ENCODE measurements at regions not wholly inside any gene's neighbourhood (a gene's known extent, or its start where the extent isn't known, plus 50 kb on each side); places are given as distances from the start of the nearest gene placed in this dataset.

DNA sequence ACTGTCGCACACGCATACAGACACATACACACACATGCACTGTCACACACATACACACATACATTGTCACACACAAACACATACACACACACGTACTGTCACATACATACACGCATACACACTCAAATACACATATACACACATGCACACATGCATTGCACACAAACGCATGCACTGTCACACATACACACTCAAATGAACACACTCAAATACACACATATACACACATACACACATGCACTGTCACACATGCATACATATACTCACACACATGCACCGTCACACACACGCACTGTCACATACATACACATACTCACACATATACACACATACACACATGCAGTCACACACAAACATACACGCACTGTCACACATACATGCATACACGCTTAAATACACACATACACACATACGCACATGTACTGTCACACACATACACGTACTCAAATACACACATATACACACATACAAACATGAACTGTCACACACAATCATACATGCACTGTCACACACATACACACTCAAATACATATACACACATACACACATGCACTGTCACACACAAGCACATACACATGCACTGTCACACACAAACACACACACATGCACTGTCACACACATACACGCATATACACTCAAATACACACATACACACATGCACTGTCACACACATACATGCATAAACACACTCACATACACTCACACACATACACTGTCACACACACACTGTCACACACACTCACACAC lies 548.6 kb upstream of the BTBD3 start:
- no peak for DNase-seq (ENCODE audit: low read depth)
- no peak for TF ChIP-seq CTCF (IDR thresholded peaks at IDR 0.05; ENCODE audit: insufficient read depth, low read depth, low read length, missing control alignments)
- no peak overlapping the region for H3K4me3 ChIP-seq (ENCODE audit: low read depth, low read length)

DNA sequence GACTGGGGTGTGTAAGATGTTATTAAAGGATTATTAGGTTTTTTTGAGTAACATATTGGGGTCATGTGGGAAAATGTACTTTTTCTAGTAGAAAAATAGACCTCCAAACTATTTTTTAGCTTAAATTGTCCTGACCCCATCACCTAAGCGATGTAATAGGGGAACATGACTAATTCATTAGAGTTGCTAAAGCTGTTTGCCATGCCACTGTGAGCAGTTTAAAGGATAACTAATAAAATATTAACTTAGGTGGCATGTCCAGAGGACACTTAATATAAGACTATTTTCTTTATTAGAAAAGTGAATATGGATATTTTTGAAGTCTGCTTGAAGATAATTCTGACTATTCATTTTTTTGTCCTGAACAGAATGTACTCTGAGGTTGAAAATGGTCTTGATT lies 545.9 kb upstream of the BTBD3 start:
- no peak for DNase-seq (ENCODE audit: low read depth)
- no peak overlapping the region for H3K4me3 ChIP-seq (ENCODE audit: low read depth, low read length)
- TF ChIP-seq CTCF (IDR thresholded peaks at IDR 0.05; ENCODE audit: insufficient read depth, low read depth, low read length, missing control alignments), result no peak

DNA sequence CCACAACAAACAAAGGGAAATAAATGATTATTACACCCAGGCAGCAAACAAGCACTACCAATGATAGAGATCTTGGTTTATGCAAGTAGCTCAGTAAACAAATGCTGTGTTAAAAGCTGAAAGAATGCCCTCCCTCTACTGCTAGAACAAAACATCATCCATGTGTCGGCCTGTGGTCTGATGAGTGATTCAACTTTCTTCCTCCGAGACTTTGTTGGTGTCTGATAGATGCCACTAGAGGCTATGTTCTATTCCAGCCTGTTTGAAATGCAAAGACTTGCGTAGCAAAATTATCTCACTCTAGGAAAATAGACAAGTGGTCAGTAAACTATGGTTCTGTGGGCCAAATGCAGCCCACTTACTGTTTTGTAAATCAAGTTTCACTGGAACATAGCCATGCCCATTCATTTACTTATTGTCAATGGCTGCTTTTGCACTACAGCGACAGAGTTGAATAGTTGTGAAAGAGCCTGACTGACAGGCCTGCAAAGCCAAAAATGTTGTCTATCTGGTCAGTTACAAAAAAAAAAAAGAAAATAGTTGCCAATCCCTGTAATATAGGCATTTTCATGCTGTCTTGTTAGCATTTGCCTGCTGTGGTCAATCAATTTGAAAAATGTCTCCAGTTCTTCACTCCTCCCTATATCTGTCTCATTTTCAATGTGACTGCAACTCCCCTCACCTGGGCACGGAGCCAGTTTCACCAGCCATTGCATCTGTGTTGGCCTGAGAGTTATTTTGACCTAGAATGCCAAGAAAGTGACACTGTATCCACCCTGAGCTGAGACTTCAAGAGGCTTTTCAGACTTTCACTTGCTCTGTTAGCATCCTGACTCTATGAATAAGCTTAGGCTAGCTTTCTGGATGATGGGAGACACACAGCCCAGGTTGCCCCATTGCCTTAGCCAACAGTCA lies 544.6 kb upstream of the BTBD3 start:
- H3K4me3 ChIP-seq (ENCODE audit: low read depth, low read length), result no peak overlapping the region
- TF ChIP-seq CTCF (IDR thresholded peaks at IDR 0.05; ENCODE audit: insufficient read depth, low read depth, low read length, missing control alignments), result no peak
- DNase-seq (ENCODE audit: low read depth), result peak; percentile 74

GRCh38 chr20:11375335-11375734 lies 542.4 kb upstream of the BTBD3 start:
- no peak for TF ChIP-seq CTCF (IDR thresholded peaks at IDR 0.05; ENCODE audit: insufficient read depth, low read depth, low read length, missing control alignments)
- DNase-seq (ENCODE audit: low read depth), result no peak
- H3K4me3 ChIP-seq (ENCODE audit: low read depth, low read length), result no peak overlapping the region

- no peak for DNase-seq (ENCODE audit: low read depth)
- TF ChIP-seq CTCF (IDR thresholded peaks at IDR 0.05; ENCODE audit: insufficient read depth, low read depth, low read length, missing control alignments), result no peak
- H3K4me3 ChIP-seq (ENCODE audit: low read depth, low read length), result no peak overlapping the region
These were observed 541.7 kb upstream of the BTBD3 start for GRCh38 chr20:11375966-11376365.

DNA sequence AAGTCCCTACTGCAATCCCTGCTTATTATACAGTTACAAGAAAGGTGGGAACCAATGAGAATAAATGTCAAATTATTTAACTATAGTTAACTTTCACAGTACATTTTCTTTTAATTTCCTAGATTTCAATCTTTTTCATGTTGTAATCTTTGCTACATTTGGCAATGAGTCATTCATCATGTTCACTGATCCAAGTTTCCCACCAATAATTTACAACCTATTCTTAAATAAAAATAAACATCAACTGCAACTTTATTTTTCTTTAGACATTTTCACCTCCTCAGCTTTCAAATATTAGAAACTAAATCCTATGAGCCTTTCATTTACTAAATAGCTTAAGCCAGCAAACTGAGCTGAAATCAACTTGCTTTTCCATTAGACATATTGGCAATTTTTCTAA lies 541.3 kb upstream of the BTBD3 start:
- no peak for DNase-seq (ENCODE audit: low read depth)
- no peak for TF ChIP-seq CTCF (IDR thresholded peaks at IDR 0.05; ENCODE audit: insufficient read depth, low read depth, low read length, missing control alignments)
- no peak overlapping the region for H3K4me3 ChIP-seq (ENCODE audit: low read depth, low read length)
